Lower leg skin (tissue), 3 donors: ENCODE measurements at regions not wholly inside any gene's neighbourhood (a gene's known extent, or its start where the extent isn't known, plus 50 kb on each side); places are given as distances from the start of the nearest gene placed in this dataset.

ENCODE experiments used
- CTCF ChIP-seq, 3 donors: fragments of 450-650 bp; IDR thresholded peaks; one replicate each; pipeline ENCODE4 v1.5.1; 2016; ENCODE audit warnings: antibody characterized with exemption in 3 of 3, mild to moderate bottlenecking in 3 of 3, moderate library complexity in 2 of 3
- POLR2A ChIP-seq, 2 donors: fragments of 450-650 bp; IDR thresholded peaks; one replicate each; pipeline ENCODE4 v1.6.1; 2016 to 2017; ENCODE audit warnings: antibody characterized with exemption in 2 of 2, mild to moderate bottlenecking in 1 of 2, moderate library complexity in 1 of 2

- TF ChIP-seq CTCF (IDR thresholded peaks at IDR 0.05) (no peak), POLR2A (IDR thresholded peaks at IDR 0.05) (no peak)
These were observed 556.4 kb upstream of the CPEB2 start for GRCh38 chr4:14445882-14446281.
